ENCODE measurements at regions not wholly inside any gene's neighbourhood (a gene's known extent, or its start where the extent isn't known, plus 50 kb on each side); places are given as distances from the start of the nearest gene placed in this dataset.

DNA sequence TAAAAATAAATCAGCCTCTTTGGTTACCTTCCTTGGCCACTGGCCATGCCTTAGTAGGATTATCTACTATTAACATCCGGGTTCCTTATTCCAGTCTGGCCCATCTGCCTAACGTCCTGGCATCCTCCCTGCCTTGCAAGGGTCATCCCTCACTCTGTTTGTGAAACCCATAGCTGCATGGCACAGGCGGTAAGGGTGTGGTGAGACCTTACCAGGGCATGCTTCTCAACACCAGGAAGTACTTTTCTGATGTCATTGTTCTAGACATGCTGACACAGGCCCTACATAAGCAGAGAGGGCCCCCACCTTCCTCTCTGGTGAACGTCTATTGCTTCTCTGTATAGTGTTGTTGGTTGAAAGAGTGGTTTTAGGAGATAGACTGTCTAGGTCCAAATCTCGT, 296.8 kb upstream of the SPRED2 start:
- no peaks in the 10 kb centered on the region for H3K27me3 Mint-ChIP-seq
- no peaks in the 10 kb centered on the region for H3K4me1 ChIP-seq (ENCODE audit: control insufficient read depth, insufficient read depth, low read length, poor library complexity, severe bottlenecking)
- H3K9me3 ChIP-seq (ENCODE audit: control insufficient read depth in 2 of 2, low read length in 2 of 2): no peaks in the 10 kb centered on the region
- no peak overlapping the region for H3K27ac Mint-ChIP-seq
- peaks cover 0 to 5% (median 1%) of the 10 kb centered on the region in 7 donors for H3K9me3 Mint-ChIP-seq
- H3K4me3 Mint-ChIP-seq: no peak overlapping the region
- no peak overlapping the region for H3K4me3 ChIP-seq (ENCODE audit: low read depth, low read length)
- DNase-seq (no peak), ATAC-seq (ENCODE audit: low read depth in 2 of 2) (no peak)
- no peak overlapping the region for H3K27ac ChIP-seq (ENCODE audit: insufficient read depth, low read length, poor library complexity, severe bottlenecking)
- no peaks in the 10 kb centered on the region for H3K36me3 Mint-ChIP-seq
- H3K4me1 Mint-ChIP-seq: no peaks in the 10 kb centered on the region
- H3K36me3 ChIP-seq (ENCODE audit: control insufficient read depth, insufficient read depth, low read length): no peaks in the 10 kb centered on the region
- H3K27me3 ChIP-seq (ENCODE audit: control insufficient read depth, insufficient read depth, low read length): no peaks in the 10 kb centered on the region

DNA sequence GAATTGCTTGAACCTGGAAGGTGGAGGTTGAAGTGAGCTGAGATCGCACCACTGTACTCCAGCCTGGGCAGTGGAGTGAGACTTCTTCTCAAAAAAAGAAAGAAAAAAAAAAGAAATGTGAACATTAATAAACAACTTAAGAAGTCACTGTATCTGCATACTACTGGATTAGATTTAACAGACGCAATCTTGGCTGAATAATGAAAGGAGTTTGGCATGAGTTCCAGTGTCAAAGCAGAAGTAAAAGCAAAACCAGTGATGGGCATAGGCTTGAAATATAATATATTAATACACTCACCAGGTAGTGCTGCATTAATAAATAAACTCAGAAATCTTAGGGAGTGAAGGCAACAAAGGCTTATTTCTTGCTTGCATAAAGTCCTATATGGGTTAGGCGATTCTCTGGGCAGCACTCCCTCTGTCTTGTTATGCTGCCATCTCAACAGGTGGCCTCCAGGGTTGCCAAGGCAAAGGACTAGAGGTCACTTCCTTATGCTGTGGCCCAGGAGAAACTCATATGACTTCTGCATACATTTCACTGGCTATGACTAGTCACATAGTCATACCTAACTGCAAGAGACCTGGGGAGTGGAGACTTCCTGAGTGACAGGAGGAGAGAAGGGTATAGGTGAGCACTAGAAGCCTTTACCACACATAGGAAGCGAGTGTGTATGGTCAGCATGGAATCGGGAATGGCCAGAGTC, 296.2 kb upstream of the SPRED2 start:
- H3K9me3 Mint-ChIP-seq: peaks cover 0 to 5% (median 1%) of the 10 kb centered on the region in 7 donors
- no peaks in the 10 kb centered on the region for H3K4me1 Mint-ChIP-seq
- Histone ChIP-seq H3K9me3 (ENCODE audit: control insufficient read depth in 2 of 2, low read length in 2 of 2) (no peaks in the 10 kb centered on the region), H3K36me3 (ENCODE audit: control insufficient read depth, insufficient read depth, low read length) (no peaks in the 10 kb centered on the region), H3K27me3 (ENCODE audit: control insufficient read depth, insufficient read depth, low read length) (no peaks in the 10 kb centered on the region), H3K4me3 (ENCODE audit: low read depth, low read length) (no peak overlapping the region), H3K27ac (ENCODE audit: insufficient read depth, low read length, poor library complexity, severe bottlenecking) (no peak overlapping the region), H3K4me1 (ENCODE audit: control insufficient read depth, insufficient read depth, low read length, poor library complexity, severe bottlenecking) (no peaks in the 10 kb centered on the region)
- H3K27ac Mint-ChIP-seq: no peak overlapping the region
- no peak overlapping the region for H3K4me3 Mint-ChIP-seq
- no peaks in the 10 kb centered on the region for H3K36me3 Mint-ChIP-seq
- no peaks in the 10 kb centered on the region for H3K27me3 Mint-ChIP-seq
- no peak for ATAC-seq (ENCODE audit: low read depth in 2 of 2)
- no peak for DNase-seq

GRCh38 chr2:65727816-65728215, 295.4 kb upstream of the SPRED2 start:
- H3K4me3 Mint-ChIP-seq: no peak overlapping the region
- Histone ChIP-seq H3K4me3 (ENCODE audit: low read depth, low read length) (no peak overlapping the region), H3K27me3 (ENCODE audit: control insufficient read depth, insufficient read depth, low read length) (peaks cover 3% of the 10 kb centered on the region), H3K27ac (ENCODE audit: insufficient read depth, low read length, poor library complexity, severe bottlenecking) (no peak overlapping the region), H3K9me3 (ENCODE audit: control insufficient read depth in 2 of 2, low read length in 2 of 2) (no peaks in the 10 kb centered on the region), H3K36me3 (ENCODE audit: control insufficient read depth, insufficient read depth, low read length) (no peaks in the 10 kb centered on the region), H3K4me1 (ENCODE audit: control insufficient read depth, insufficient read depth, low read length, poor library complexity, severe bottlenecking) (no peaks in the 10 kb centered on the region)
- DNase-seq (no peak), ATAC-seq (ENCODE audit: low read depth in 2 of 2) (no peak)
- H3K4me1 Mint-ChIP-seq: no peaks in the 10 kb centered on the region
- H3K36me3 Mint-ChIP-seq: no peaks in the 10 kb centered on the region
- H3K9me3 Mint-ChIP-seq: peaks cover 0 to 5% (median 1%) of the 10 kb centered on the region in 7 donors
- H3K27me3 Mint-ChIP-seq: no peaks in the 10 kb centered on the region
- no peak overlapping the region for H3K27ac Mint-ChIP-seq

- Histone ChIP-seq H3K27ac (ENCODE audit: insufficient read depth, low read length, poor library complexity, severe bottlenecking) (no peak overlapping the region), H3K4me3 (ENCODE audit: low read depth, low read length) (no peak overlapping the region), H3K36me3 (ENCODE audit: control insufficient read depth, insufficient read depth, low read length) (no peaks in the 10 kb centered on the region), H3K9me3 (ENCODE audit: control insufficient read depth in 2 of 2, low read length in 2 of 2) (no peaks in the 10 kb centered on the region), H3K4me1 (ENCODE audit: control insufficient read depth, insufficient read depth, low read length, poor library complexity, severe bottlenecking) (no peaks in the 10 kb centered on the region), H3K27me3 (ENCODE audit: control insufficient read depth, insufficient read depth, low read length) (peaks cover 3% of the 10 kb centered on the region)
- no peak for DNase-seq
- Mint-ChIP-seq H3K36me3 (no peaks in the 10 kb centered on the region), H3K4me1 (no peaks in the 10 kb centered on the region), H3K4me3 (no peak overlapping the region), H3K27ac (no peak overlapping the region), H3K9me3 (peaks cover 0 to 5% (median 1%) of the 10 kb centered on the region in 7 donors), H3K27me3 (peaks cover 2% of the 10 kb centered on the region)
- ATAC-seq (ENCODE audit: low read depth in 2 of 2): no peak
These were observed 295.0 kb upstream of the SPRED2 start for GRCh38 chr2:65727381-65727780.

DNA sequence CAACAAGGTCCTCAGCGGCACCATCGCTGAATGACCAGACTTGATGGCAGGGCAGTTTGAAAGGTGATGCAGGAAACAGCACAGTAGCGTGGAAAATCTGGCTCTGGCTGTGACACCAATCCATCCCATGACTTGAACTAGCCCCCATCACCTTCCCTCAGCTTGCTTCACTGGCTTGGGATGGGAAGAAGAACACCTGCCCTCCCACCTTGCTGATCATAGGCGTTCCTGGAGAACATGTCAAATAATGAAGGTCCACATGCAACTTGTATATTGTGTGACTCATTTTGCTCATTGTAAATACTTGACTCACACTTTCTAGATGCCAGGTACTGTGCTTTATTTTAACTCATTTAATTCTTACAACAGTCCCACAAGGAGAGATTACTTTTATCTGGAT, 292.4 kb upstream of the SPRED2 start:
- H3K4me1 Mint-ChIP-seq: no peaks in the 10 kb centered on the region
- Histone ChIP-seq H3K9me3 (ENCODE audit: control insufficient read depth in 2 of 2, low read length in 2 of 2) (no peaks in the 10 kb centered on the region), H3K27ac (ENCODE audit: insufficient read depth, low read length, poor library complexity, severe bottlenecking) (no peak overlapping the region), H3K4me1 (ENCODE audit: control insufficient read depth, insufficient read depth, low read length, poor library complexity, severe bottlenecking) (no peaks in the 10 kb centered on the region), H3K4me3 (ENCODE audit: low read depth, low read length) (no peak overlapping the region), H3K27me3 (ENCODE audit: control insufficient read depth, insufficient read depth, low read length) (peaks cover 3% of the 10 kb centered on the region), H3K36me3 (ENCODE audit: control insufficient read depth, insufficient read depth, low read length) (no peaks in the 10 kb centered on the region)
- no peak for ATAC-seq (ENCODE audit: low read depth in 2 of 2)
- peaks cover 6% of the 10 kb centered on the region for H3K27me3 Mint-ChIP-seq
- no peaks in the 10 kb centered on the region for H3K36me3 Mint-ChIP-seq
- no peak overlapping the region for H3K27ac Mint-ChIP-seq
- no peak overlapping the region for H3K4me3 Mint-ChIP-seq
- DNase-seq: no peak
- H3K9me3 Mint-ChIP-seq: peaks cover 0 to 7% (median 1%) of the 10 kb centered on the region in 7 donors

DNA sequence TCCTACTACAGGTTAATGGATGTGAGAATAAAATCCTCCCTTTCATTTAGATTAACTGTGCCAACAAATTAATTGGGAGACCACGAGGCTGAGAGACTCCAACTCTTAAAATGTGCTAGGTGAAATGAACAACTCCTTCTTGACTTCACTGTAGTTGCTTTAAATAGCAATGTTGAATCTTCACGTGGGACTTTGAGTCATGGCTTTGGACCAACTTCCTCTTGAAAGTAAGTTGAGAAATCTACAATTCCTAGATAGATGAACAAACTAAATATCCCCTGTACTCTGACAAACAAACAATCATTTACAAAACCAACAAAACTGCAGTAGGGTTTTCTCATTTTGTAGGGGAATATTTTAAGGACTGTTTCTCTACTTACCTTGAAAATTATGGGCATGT, 291.9 kb upstream of the SPRED2 start:
- Histone ChIP-seq H3K36me3 (ENCODE audit: control insufficient read depth, insufficient read depth, low read length) (no peaks in the 10 kb centered on the region), H3K9me3 (ENCODE audit: control insufficient read depth in 2 of 2, low read length in 2 of 2) (no peaks in the 10 kb centered on the region), H3K4me1 (ENCODE audit: control insufficient read depth, insufficient read depth, low read length, poor library complexity, severe bottlenecking) (no peaks in the 10 kb centered on the region), H3K4me3 (ENCODE audit: low read depth, low read length) (no peak overlapping the region), H3K27me3 (ENCODE audit: control insufficient read depth, insufficient read depth, low read length) (peaks cover 3% of the 10 kb centered on the region), H3K27ac (ENCODE audit: insufficient read depth, low read length, poor library complexity, severe bottlenecking) (no peak overlapping the region)
- Mint-ChIP-seq H3K27me3 (peaks cover 6% of the 10 kb centered on the region), H3K4me1 (no peaks in the 10 kb centered on the region), H3K36me3 (no peaks in the 10 kb centered on the region), H3K4me3 (no peak overlapping the region), H3K27ac (no peak overlapping the region), H3K9me3 (peaks cover 0 to 7% (median 1%) of the 10 kb centered on the region in 7 donors)
- ATAC-seq (ENCODE audit: low read depth in 2 of 2) (no peak), DNase-seq (no peak)

DNA sequence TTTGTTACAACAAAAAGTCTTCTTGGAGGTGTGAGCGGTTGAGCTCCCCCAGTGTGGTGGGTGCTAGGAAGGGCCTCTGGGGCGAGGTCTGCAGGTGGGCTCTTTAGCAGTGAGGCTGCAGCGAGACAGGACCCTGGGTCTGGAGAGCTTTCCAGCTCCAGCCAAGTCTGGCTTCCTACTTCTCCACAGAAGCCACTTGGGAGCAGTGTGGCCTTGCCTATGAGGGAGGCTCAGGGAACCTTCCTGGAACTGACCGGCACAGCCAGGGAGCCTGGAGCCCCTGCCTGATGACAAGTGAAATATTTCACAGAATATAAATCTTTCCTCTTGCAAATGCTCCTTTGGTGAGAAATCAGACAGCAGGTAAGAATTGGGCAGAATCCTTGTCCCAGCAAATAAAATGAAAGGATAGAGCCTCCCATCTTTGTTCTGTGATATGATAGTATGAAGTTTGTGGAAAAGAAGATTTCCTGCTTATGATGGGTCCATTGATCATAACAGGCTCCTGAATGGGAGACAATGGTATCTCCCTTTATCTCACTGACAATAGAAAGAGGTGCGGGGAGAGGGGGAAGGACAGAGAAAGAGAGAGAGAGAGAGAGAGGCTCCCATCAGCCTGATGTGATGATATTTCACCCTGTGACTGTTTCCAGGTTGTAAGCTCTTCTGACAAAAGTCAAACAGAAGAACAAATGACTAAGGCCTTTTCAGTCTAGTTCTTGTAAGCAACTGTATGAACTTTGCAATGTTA, 289.8 kb upstream of the SPRED2 start:
- Mint-ChIP-seq H3K27ac (no peak overlapping the region), H3K4me1 (no peaks in the 10 kb centered on the region), H3K9me3 (peaks cover 0 to 7% (median 3%) of the 10 kb centered on the region in 7 donors), H3K4me3 (no peak overlapping the region), H3K27me3 (peaks cover 6% of the 10 kb centered on the region), H3K36me3 (no peaks in the 10 kb centered on the region)
- Histone ChIP-seq H3K27me3 (ENCODE audit: control insufficient read depth, insufficient read depth, low read length) (peaks cover 3% of the 10 kb centered on the region), H3K36me3 (ENCODE audit: control insufficient read depth, insufficient read depth, low read length) (no peaks in the 10 kb centered on the region), H3K4me3 (ENCODE audit: low read depth, low read length) (no peak overlapping the region), H3K9me3 (ENCODE audit: control insufficient read depth in 2 of 2, low read length in 2 of 2) (no peaks in the 10 kb centered on the region), H3K4me1 (ENCODE audit: control insufficient read depth, insufficient read depth, low read length, poor library complexity, severe bottlenecking) (no peaks in the 10 kb centered on the region), H3K27ac (ENCODE audit: insufficient read depth, low read length, poor library complexity, severe bottlenecking) (no peak overlapping the region)
- DNase-seq (no peak), ATAC-seq (ENCODE audit: low read depth in 2 of 2) (no peak)

- Mint-ChIP-seq H3K9me3 (peaks cover 0 to 3% (median 0%) of the 10 kb centered on the region in 7 donors), H3K27ac (peak overlapping the region in 1 of 3 donors; percentile 74), H3K27me3 (peaks cover 4% of the 10 kb centered on the region), H3K4me3 (no peak overlapping the region), H3K4me1 (no peaks in the 10 kb centered on the region), H3K36me3 (no peaks in the 10 kb centered on the region)
- H3K9me3 ChIP-seq (ENCODE audit: control insufficient read depth in 2 of 2, low read length in 2 of 2): no peaks in the 10 kb centered on the region
- no peak overlapping the region for H3K27ac ChIP-seq (ENCODE audit: insufficient read depth, low read length, poor library complexity, severe bottlenecking)
- no peak for DNase-seq
- no peak for ATAC-seq (ENCODE audit: low read depth in 2 of 2)
- H3K36me3 ChIP-seq (ENCODE audit: control insufficient read depth, insufficient read depth, low read length): no peaks in the 10 kb centered on the region
- H3K27me3 ChIP-seq (ENCODE audit: control insufficient read depth, insufficient read depth, low read length): no peaks in the 10 kb centered on the region
- no peaks in the 10 kb centered on the region for H3K4me1 ChIP-seq (ENCODE audit: control insufficient read depth, insufficient read depth, low read length, poor library complexity, severe bottlenecking)
- no peak overlapping the region for H3K4me3 ChIP-seq (ENCODE audit: low read depth, low read length)
These were observed 284.3 kb upstream of the SPRED2 start for GRCh38 chr2:65716698-65717097.
